ENCODE measurements at regions not wholly inside any gene's neighbourhood (a gene's known extent, or its start where the extent isn't known, plus 50 kb on each side); places are given as distances from the start of the nearest gene placed in this dataset.

DNA sequence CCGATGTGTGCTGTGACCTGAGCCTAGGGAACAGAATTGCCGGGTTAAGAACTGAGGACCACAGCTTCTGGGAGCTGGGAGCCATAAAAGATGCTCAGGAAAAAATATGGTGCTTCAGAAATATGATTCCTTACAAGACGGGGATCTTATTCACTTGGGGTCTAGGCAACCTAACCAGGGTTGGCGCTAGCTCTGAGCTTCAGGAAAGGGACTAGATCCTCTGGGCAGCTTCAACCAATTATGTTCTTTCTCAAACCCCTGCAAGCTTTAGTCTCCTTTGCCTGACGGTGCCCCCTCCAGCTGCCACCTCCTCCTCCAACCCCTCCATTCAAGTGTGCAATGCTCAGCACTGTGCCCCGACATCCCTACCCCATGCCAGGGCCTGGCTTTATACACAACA lies 634.1 kb upstream of the CADM1 start:
- TF ChIP-seq, protein P1, sequence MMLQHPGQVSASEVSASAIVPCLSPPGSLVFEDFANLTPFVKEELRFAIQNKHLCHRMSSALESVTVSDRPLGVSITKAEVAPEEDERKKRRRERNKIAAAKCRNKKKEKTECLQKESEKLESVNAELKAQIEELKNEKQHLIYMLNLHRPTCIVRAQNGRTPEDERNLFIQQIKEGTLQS (CRISPR knock-in tag; IDR thresholded peaks at IDR 0.05) = no peak
- TF ChIP-seq, protein P2, sequence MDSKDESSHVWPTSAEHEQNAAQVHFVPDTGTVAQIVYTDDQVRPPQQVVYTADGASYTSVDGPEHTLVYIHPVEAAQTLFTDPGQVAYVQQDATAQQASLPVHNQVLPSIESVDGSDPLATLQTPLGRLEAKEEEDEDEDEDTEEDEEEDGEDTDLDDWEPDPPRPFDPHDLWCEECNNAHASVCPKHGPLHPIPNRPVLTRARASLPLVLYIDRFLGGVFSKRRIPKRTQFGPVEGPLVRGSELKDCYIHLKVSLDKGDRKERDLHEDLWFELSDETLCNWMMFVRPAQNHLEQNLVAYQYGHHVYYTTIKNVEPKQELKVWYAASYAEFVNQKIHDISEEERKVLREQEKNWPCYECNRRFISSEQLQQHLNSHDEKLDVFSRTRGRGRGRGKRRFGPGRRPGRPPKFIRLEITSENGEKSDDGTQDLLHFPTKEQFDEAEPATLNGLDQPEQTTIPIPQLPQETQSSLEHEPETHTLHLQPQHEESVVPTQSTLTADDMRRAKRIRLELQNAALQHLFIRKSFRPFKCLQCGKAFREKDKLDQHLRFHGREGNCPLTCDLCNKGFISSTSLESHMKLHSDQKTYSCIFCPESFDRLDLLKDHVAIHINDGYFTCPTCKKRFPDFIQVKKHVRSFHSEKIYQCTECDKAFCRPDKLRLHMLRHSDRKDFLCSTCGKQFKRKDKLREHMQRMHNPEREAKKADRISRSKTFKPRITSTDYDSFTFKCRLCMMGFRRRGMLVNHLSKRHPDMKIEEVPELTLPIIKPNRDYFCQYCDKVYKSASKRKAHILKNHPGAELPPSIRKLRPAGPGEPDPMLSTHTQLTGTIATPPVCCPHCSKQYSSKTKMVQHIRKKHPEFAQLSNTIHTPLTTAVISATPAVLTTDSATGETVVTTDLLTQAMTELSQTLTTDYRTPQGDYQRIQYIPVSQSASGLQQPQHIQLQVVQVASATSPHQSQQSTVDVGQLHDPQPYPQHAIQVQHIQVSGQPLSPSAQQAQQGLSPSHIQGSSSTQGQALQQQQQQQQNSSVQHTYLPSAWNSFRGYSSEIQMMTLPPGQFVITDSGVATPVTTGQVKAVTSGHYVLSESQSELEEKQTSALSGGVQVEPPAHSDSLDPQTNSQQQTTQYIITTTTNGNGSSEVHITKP (CRISPR knock-in tag; IDR thresholded peaks at IDR 0.05; ENCODE audit: low read depth) = no peak
- no peak for TF ChIP-seq ETV6 (CRISPR knock-in tag; conservative IDR thresholded peaks at IDR 0.05)

Data from HepG2 (cell line).